Spleen (tissue), 7 donors: ENCODE measurements at regions not wholly inside any gene's neighbourhood (a gene's known extent, or its start where the extent isn't known, plus 50 kb on each side); places are given as distances from the start of the nearest gene placed in this dataset.

Source experiments
- POLR2A ChIP-seq, 3 donors: fragments of 450-650 bp; IDR thresholded peaks; one replicate each; pipeline ENCODE4 v1.5.1; 2017; ENCODE audit warnings: antibody characterized with exemption in 3 of 3, mild to moderate bottlenecking in 1 of 3
- POLR2AphosphoS5 ChIP-seq, 3 donors: sonication (generic); formaldehyde crosslinking; IDR thresholded peaks; one replicate each; pipeline ENCODE4 v1.5.1; 2017; ENCODE audit warnings: antibody characterized with exemption in 3 of 3
- TF ChIP-seq, protein P1 (sequence below), 11 experiments: fragments of 200-600 bp in 7 of 11; fragments of 450-650 bp in 4 of 11; sonication (generic) in 4 of 11; IDR thresholded peaks in 8 of 11; conservative IDR thresholded peaks in 3 of 11; 1 replicate in 7 of 11; 2 replicates in 4 of 11; pipeline versions ENCODE4 v1.4.0 to v1.8.0; 2016 to 2021; ENCODE audit warnings: antibody characterized with exemption in 11 of 11, inconsistent platforms in 4 of 11, mild to moderate bottlenecking in 1 of 11
- donor health status: DM: no; HTN: no; CAD: no; lungs with moderate emphysema.
- donor health status: DM: no; HTN: no; CAD: no.
- donor health status: DM: no; HTN: no; CAD: no.

DNA sequence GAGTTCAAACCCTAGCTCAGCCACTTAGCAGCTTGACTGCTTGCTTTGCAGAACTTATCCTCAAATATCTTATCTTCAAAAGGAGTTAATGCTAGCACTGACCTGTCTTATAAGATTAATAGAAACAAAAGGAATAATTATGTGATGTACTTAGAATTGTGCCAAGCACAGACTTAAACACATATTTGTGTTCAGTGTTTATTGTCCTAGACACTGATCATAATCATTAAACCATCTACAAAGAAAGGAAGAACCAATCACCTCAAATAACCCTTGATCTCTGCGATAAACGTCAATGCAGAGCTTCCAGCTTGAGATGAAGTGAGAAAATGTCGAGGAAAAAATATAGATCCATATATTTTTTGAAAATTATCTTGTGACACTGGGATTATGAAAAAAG lies 73.1 kb downstream of the ATXN7L3B start:
- TF ChIP-seq, protein P1, sequence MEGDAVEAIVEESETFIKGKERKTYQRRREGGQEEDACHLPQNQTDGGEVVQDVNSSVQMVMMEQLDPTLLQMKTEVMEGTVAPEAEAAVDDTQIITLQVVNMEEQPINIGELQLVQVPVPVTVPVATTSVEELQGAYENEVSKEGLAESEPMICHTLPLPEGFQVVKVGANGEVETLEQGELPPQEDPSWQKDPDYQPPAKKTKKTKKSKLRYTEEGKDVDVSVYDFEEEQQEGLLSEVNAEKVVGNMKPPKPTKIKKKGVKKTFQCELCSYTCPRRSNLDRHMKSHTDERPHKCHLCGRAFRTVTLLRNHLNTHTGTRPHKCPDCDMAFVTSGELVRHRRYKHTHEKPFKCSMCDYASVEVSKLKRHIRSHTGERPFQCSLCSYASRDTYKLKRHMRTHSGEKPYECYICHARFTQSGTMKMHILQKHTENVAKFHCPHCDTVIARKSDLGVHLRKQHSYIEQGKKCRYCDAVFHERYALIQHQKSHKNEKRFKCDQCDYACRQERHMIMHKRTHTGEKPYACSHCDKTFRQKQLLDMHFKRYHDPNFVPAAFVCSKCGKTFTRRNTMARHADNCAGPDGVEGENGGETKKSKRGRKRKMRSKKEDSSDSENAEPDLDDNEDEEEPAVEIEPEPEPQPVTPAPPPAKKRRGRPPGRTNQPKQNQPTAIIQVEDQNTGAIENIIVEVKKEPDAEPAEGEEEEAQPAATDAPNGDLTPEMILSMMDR (IDR thresholded peaks at IDR 0.05 in 8 of 11, conservative IDR thresholded peaks at IDR 0.05 in 3 of 11) = no peak
- no peak for TF ChIP-seq POLR2AphosphoS5 (IDR thresholded peaks at IDR 0.05)
- no peak for TF ChIP-seq POLR2A (IDR thresholded peaks at IDR 0.05)
